B cell (primary cell): ENCODE measurements at regions not wholly inside any gene's neighbourhood (a gene's known extent, or its start where the extent isn't known, plus 50 kb on each side); places are given as distances from the start of the nearest gene placed in this dataset.

Experiments
- ATAC-seq: fragments of 200-7000 bp; cut with Tn5 transposase; one replicate; pipeline ENCODE4 v1.10.0; 2021; ENCODE audit warnings: low read depth, mild to moderate bottlenecking, moderate number of reproducible peaks, moderate library complexity
- CTCF ChIA-PET: fragments of 350-600 bp; sonication (Branson Sonifier 250); formaldehyde crosslinking; loops from one replicate; lab custom pipeline; 2021; ENCODE audit warnings: antibody characterized with exemption, inconsistent platforms; lab: Charles Lee
- POLR2A ChIA-PET: fragments of 350-600 bp; sonication (Branson Sonifier 250); formaldehyde crosslinking; loops from one replicate; lab custom pipeline; 2021; ENCODE audit warnings: antibody characterized with exemption; lab: Charles Lee
- DNase-seq: peaks from one replicate; pipeline ENCODE4 v3.0.0; 2013
- H2AFZ ChIP-seq: 2 replicates; pipeline ENCODE4 v1.6.1; 2012; ENCODE audit warnings: mild to moderate bottlenecking, low read depth, low read length; ENCODE audit not compliant: insufficient read depth, poor library complexity, severe bottlenecking
- H3K27ac ChIP-seq, 2 donors: 1 replicate in 1 of 2; 2 replicates in 1 of 2; pipeline ENCODE4 v1.5.1; 2012 to 2013; ENCODE audit warnings: low read length in 2 of 2, mild to moderate bottlenecking in 2 of 2, moderate library complexity in 1 of 2
- H3K27me3 ChIP-seq, 4 experiments: fragments of 200-600 bp in 1 of 4; sonication (generic) in 1 of 4; replicated peaks in 1 of 4; 1 replicate in 2 of 4; 2 replicates in 2 of 4; pipeline versions ENCODE4 v1.6.1 to v1.7.0; 2013 to 2016; ENCODE audit warnings: low read length in 3 of 4, mild to moderate bottlenecking in 2 of 4, mixed read lengths in 1 of 4, moderate library complexity in 1 of 4; ENCODE audit not compliant: insufficient read depth in 4 of 4, control insufficient read depth in 3 of 4; ENCODE audit errors: control extremely low read depth in 1 of 4
- H3K36me3 ChIP-seq, 2 experiments: replicated peaks in 1 of 2; 1 replicate in 1 of 2; 2 replicates in 1 of 2; pipeline versions ENCODE4 v1.6.1 to v1.7.1; 2013; ENCODE audit warnings: low read length in 1 of 2; ENCODE audit not compliant: insufficient read depth in 2 of 2, control insufficient read depth in 1 of 2; ENCODE audit errors: control extremely low read depth in 1 of 2, extremely low read depth in 1 of 2
- H3K4me1 ChIP-seq, 2 donors: fragments of 200-600 bp in 1 of 2; sonication (generic) in 1 of 2; 1 replicate in 1 of 2; 2 replicates in 1 of 2; pipeline versions ENCODE4 v1.5.1 to v1.6.1; 2013 to 2017; ENCODE audit warnings: low read length in 2 of 2; ENCODE audit not compliant: control insufficient read depth in 2 of 2, insufficient read depth in 2 of 2
- H3K4me2 ChIP-seq: replicated peaks from 2 replicates; pipeline ENCODE3; 2012; ENCODE audit warnings: mild to moderate bottlenecking, low read depth, low read length; ENCODE audit not compliant: poor library complexity, severe bottlenecking
- H3K4me3 ChIP-seq, 5 experiments: fragments of 200-600 bp in 1 of 5; sonication (generic) in 1 of 5; 1 replicate in 3 of 5; 2 replicates in 2 of 5; pipeline versions ENCODE4 v1.5.1 to v1.7.0; 2011 to 2016; ENCODE audit warnings: low read length in 4 of 5, mild to moderate bottlenecking in 4 of 5, low read depth in 2 of 5, control low read depth in 1 of 5, moderate library complexity in 1 of 5; ENCODE audit not compliant: insufficient read depth in 1 of 5; ENCODE audit errors: control extremely low read depth in 1 of 5, extremely low read depth in 1 of 5
- H3K79me2 ChIP-seq: fragments of 200-600 bp; sonication (generic); one replicate; pipeline ENCODE4 v1.6.0; 2016; ENCODE audit warnings: low read length; ENCODE audit not compliant: control insufficient read depth, insufficient read depth
- H3K9ac ChIP-seq: fragments of 200-600 bp; sonication (generic); 2 replicates; pipeline ENCODE4 v1.6.1; 2017; ENCODE audit warnings: mild to moderate bottlenecking, low read length, moderate library complexity
- H3K9me3 ChIP-seq, 3 donors: one replicate each; pipeline versions ENCODE4 v1.6.1 to v1.7.1; 2013; ENCODE audit warnings: low read length in 2 of 3; ENCODE audit not compliant: control insufficient read depth in 2 of 3, insufficient read depth in 1 of 3; ENCODE audit errors: control extremely low read depth in 1 of 3
- H4K20me1 ChIP-seq: 2 replicates; pipeline ENCODE4 v1.6.0; 2012; ENCODE audit warnings: mild to moderate bottlenecking, low read length; ENCODE audit not compliant: insufficient read depth, control insufficient read depth, poor library complexity, severe bottlenecking
- H3K27ac Mint-ChIP-seq: one replicate; pipeline ENCODE4 v1.8.0; 2021; ENCODE audit warnings: mixed read lengths
- H3K27me3 Mint-ChIP-seq: one replicate; pipeline ENCODE4 v1.8.0; 2021; ENCODE audit warnings: mixed read lengths
- H3K4me1 Mint-ChIP-seq: one replicate; pipeline ENCODE4 v1.8.0; 2021; ENCODE audit warnings: mixed read lengths
- H3K4me3 Mint-ChIP-seq: one replicate; pipeline ENCODE4 v1.8.0; 2021; ENCODE audit warnings: mixed read lengths
- H3K9me3 Mint-ChIP-seq: one replicate; pipeline ENCODE4 v1.8.0; 2022; ENCODE audit warnings: mixed read lengths; ENCODE audit not compliant: insufficient read depth
- CTCF ChIP-seq: fragments of 200-600 bp; IDR thresholded peaks from one replicate; pipeline ENCODE4 v1.8.0; 2022; ENCODE audit warnings: antibody characterized with exemption, mild to moderate bottlenecking
- EZH2 ChIP-seq: IDR thresholded peaks from 2 replicates; pipeline ENCODE4 v1.6.1; 2012; ENCODE audit warnings: borderline replicate concordance, low read depth, mild to moderate bottlenecking, moderate library complexity, low read length; ENCODE audit not compliant: insufficient read depth, poor library complexity, severe bottlenecking
- WGBS: methylation state at CpG from one replicate; pipeline ENCODE4 v1.1.5; 2013; ENCODE audit warnings: missing lambda C conversion rate; ENCODE audit not compliant: insufficient coverage; 5-methylcytosine and 5-hydroxymethylcytosine counted together
- intact Hi-C: fragments of 100-400 bp; cut with micrococcal nuclease; formaldehyde crosslinking; loops from one replicate; pipeline ENCODE4 v1.10.0; 2022

GRCh38 chr20:59403261-59403961, 103.0 kb downstream of the EDN3 start:
- Mint-ChIP-seq H3K4me1 (peaks cover 5% of the 10 kb centered on the region), H3K27me3 (peaks cover 34% of the 10 kb centered on the region), H3K27ac (no peak overlapping the region), H3K4me3 (no peak overlapping the region), H3K9me3 (no peaks in the 10 kb centered on the region)
- no peaks in the 10 kb centered on the region for H4K20me1 ChIP-seq
- H3K4me3 ChIP-seq = no peak overlapping the region
- WGBS = 6% methylated on average over 46 of the region's 46 CpGs
- intact Hi-C loops = loop anchor here (10.0 kb wide), 2 partner anchors 179 to 349 kb away; no protein-coding TSS in a partner anchor
- H2AFZ ChIP-seq = peak overlapping the region; percentile 14
- H3K36me3 ChIP-seq = no peaks in the 10 kb centered on the region
- H3K27me3 ChIP-seq = peaks cover 0 to 52% (median 30%) of the 10 kb centered on the region in 4 experiments
- peak overlapping the region; percentile 53 for H3K4me2 ChIP-seq
- ChIA-PET CTCF (no interaction called here), POLR2A (no interaction called here)
- no peak overlapping the region for H3K9ac ChIP-seq
- H3K27ac ChIP-seq = no peak overlapping the region
- TF ChIP-seq EZH2 (no peak), CTCF (peak; percentile 88)
- H3K79me2 ChIP-seq = no peaks in the 10 kb centered on the region
- peaks cover 18 to 20% of the 10 kb centered on the region in 2 donors for H3K4me1 ChIP-seq
- DNase-seq = peak; percentile 56
- H3K9me3 ChIP-seq = peaks cover 0 to 10% (median 0%) of the 10 kb centered on the region in 3 donors
- ATAC-seq = peak; percentile 45

DNA sequence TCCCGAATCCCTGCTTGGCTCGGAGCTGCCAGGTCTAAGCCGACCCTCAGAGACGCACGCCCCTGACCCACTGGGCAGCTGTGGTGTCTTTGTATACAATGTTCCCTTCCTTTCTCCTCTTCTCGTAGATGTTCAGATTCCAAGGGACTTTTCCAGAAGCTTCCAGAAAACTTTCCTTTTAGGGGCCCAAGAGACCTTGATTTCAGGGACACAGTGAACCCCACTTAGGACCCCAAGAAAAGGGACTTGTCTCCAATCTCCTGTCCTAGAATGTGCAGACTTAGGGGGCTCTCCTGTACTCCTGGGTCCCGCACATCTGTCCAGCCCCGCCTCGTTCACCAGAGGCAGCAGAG, 103.5 kb downstream of the EDN3 start:
- peak overlapping the region; percentile 53 for H3K4me2 ChIP-seq
- Mint-ChIP-seq H3K4me1 (peaks cover 5% of the 10 kb centered on the region), H3K4me3 (no peak overlapping the region), H3K27ac (no peak overlapping the region), H3K27me3 (peaks cover 34% of the 10 kb centered on the region), H3K9me3 (no peaks in the 10 kb centered on the region)
- H3K27me3 ChIP-seq = peaks cover 0 to 49% (median 29%) of the 10 kb centered on the region in 4 experiments
- peaks cover 0 to 10% (median 0%) of the 10 kb centered on the region in 3 donors for H3K9me3 ChIP-seq
- H3K9ac ChIP-seq = no peak overlapping the region
- H4K20me1 ChIP-seq = no peaks in the 10 kb centered on the region
- peak; percentile 32 for TF ChIP-seq CTCF
- TF ChIP-seq EZH2 = no peak
- no peak overlapping the region for H2AFZ ChIP-seq
- no peak overlapping the region for H3K4me3 ChIP-seq
- no peaks in the 10 kb centered on the region for H3K36me3 ChIP-seq
- H3K79me2 ChIP-seq = no peaks in the 10 kb centered on the region
- peaks cover 18 to 20% of the 10 kb centered on the region in 2 donors for H3K4me1 ChIP-seq
- WGBS = 30% methylated on average over 9 of the region's 9 CpGs
- ChIA-PET CTCF (interaction anchor here (1.1 kb wide), 1 partner anchor 534 kb away, joined by 5 read pairs; no protein-coding TSS in a partner anchor), POLR2A (no interaction called here)
- no peak for DNase-seq
- no peak overlapping the region for H3K27ac ChIP-seq
- intact Hi-C loops = loop anchor here (10.0 kb wide), 2 partner anchors 179 to 349 kb away; no protein-coding TSS in a partner anchor
- ATAC-seq = no peak
